Panc1 (cell line): ENCODE measurements at regions not wholly inside any gene's neighbourhood (a gene's known extent, or its start where the extent isn't known, plus 50 kb on each side); places are given as distances from the start of the nearest gene placed in this dataset.

Experiments
- ATAC-seq: fragments of 200-7000 bp; cut with Tn5 transposase; 2 replicates; pipeline ENCODE4 v1.9.1; 2020; ENCODE audit warnings: mild to moderate bottlenecking, moderate library complexity
- BruUV-seq: library from RNA; stranded (reverse); fragments of 400-500 nt; replicated peaks from 2 replicates; lab custom pipeline; 2021; lab: Mats Ljungman, UMichigan
- CTCF ChIA-PET: fragments of 300-600 bp; sonication (Branson Sonifier 250); formaldehyde crosslinking; loops from one replicate; lab custom pipeline; 2022; ENCODE audit warnings: antibody characterized with exemption; lab: Charles Lee
- POLR2A ChIA-PET: fragments of 300-600 bp; sonication (Branson Sonifier 250); formaldehyde crosslinking; loops from one replicate; lab custom pipeline; 2022; ENCODE audit warnings: antibody characterized with exemption; lab: Charles Lee
- DNase-seq: peaks from one replicate; pipeline ENCODE4 v3.0.0-alpha.2; 2010; ENCODE audit warnings: low read depth, low spot score
- H3K27ac ChIP-seq: 2 replicates; pipeline ENCODE4 v1.5.1; 2011; ENCODE audit warnings: mild to moderate bottlenecking, low read length, inconsistent platforms
- H3K27me3 ChIP-seq: fragments of 200-500 bp; sonication (Bioruptor generic); 2 replicates; pipeline ENCODE4 v1.6.0; 2014; ENCODE audit warnings: low read length, inconsistent platforms; ENCODE audit not compliant: control insufficient read depth, insufficient read depth
- H3K36me3 ChIP-seq: fragments of 200-500 bp; sonication (Bioruptor generic); 2 replicates; pipeline ENCODE4 v1.5.1; 2014; ENCODE audit warnings: inconsistent platforms, mild to moderate bottlenecking, low read length, moderate library complexity; ENCODE audit not compliant: control insufficient read depth, insufficient read depth
- H3K4me1 ChIP-seq: 2 replicates; pipeline ENCODE4 v1.5.1; 2011; ENCODE audit warnings: inconsistent platforms, mild to moderate bottlenecking, low read length, moderate library complexity; ENCODE audit not compliant: control insufficient read depth, insufficient read depth
- H3K4me3 ChIP-seq, 2 experiments: 2 replicates each; pipeline ENCODE4 v1.5.1; 2011 to 2012; ENCODE audit warnings: low read depth in 2 of 2, low read length in 2 of 2, mild to moderate bottlenecking in 2 of 2, inconsistent platforms in 1 of 2, moderate library complexity in 1 of 2
- H3K9me3 ChIP-seq: fragments of 200-500 bp; sonication (Bioruptor generic); 2 replicates; pipeline ENCODE4 v1.5.1; 2014; ENCODE audit warnings: low read depth, mild to moderate bottlenecking, inconsistent platforms, low read length, moderate library complexity; ENCODE audit not compliant: control insufficient read depth, insufficient read depth
- CTCF ChIP-seq: fragments of 450-650 bp; IDR thresholded peaks from 2 replicates; pipeline ENCODE4 v1.5.1; 2017; ENCODE audit warnings: mild to moderate bottlenecking
- POLR2AphosphoS5 ChIP-seq: IDR thresholded peaks from 2 replicates; pipeline ENCODE4 v1.6.1; 2012; ENCODE audit warnings: mild to moderate bottlenecking, low read depth, low read length, moderate library complexity
- REST ChIP-seq, 2 experiments: IDR thresholded peaks; 2 replicates each; pipeline ENCODE4 v1.6.1; 2011 to 2012; ENCODE audit warnings: low read depth in 2 of 2, control low read depth in 1 of 2, low read length in 1 of 2, mild to moderate bottlenecking in 1 of 2, moderate library complexity in 1 of 2; ENCODE audit not compliant: insufficient read depth in 1 of 2
- SIN3A ChIP-seq: IDR thresholded peaks from 2 replicates; pipeline ENCODE4 v1.6.1; 2012; ENCODE audit warnings: low read depth, mild to moderate bottlenecking, low read length, moderate library complexity, borderline replicate concordance; ENCODE audit not compliant: insufficient read depth
- TCF7L2 ChIP-seq: IDR thresholded peaks from 2 replicates; pipeline ENCODE4 v1.6.1; 2011; ENCODE audit warnings: mild to moderate bottlenecking, low read depth, low read length, inconsistent platforms
- in situ Hi-C: cut with HindIII; loops from 2 replicates; pipeline ENCODE4 v1.10.0; 2016; ENCODE audit warnings: low sequenced_read_pairs, low pct_unique_long_range_greater_than_20kb
- intact Hi-C: fragments of 100-400 bp; cut with micrococcal nuclease; formaldehyde crosslinking; loops from one replicate; pipeline ENCODE4 v1.10.0; 2022; ENCODE audit not compliant: unreplicated experiment

GRCh38 chr13:107548338-107548737 is 667.0 kb downstream of the LIG4 start:
- POLR2A ChIA-PET: no interaction called here

GRCh38 chr13:107545946-107546502 is 669.3 kb downstream of the LIG4 start:
- no peak for ATAC-seq
- Histone ChIP-seq H3K27me3 (no peaks in the 10 kb centered on the region), H3K27ac (no peak overlapping the region), H3K36me3 (no peaks in the 10 kb centered on the region), H3K9me3 (no peaks in the 10 kb centered on the region), H3K4me3 (no peak overlapping the region), H3K4me1 (no peaks in the 10 kb centered on the region)
- no TSS peak for BruUV-seq
- CTCF ChIA-PET: no interaction called here
- intact Hi-C loops: no loop called here
- in situ Hi-C loops: no loop called here
- POLR2A ChIA-PET: no interaction called here
- no peak for DNase-seq
- TF ChIP-seq CTCF: no peak
- no peak for TF ChIP-seq POLR2AphosphoS5
- no peak for TF ChIP-seq REST (IDR thresholded peaks at IDR 0.05; ENCODE audit: insufficient read depth in 1 of 2, low read depth in 2 of 2, low read length in 1 of 2)
- TF ChIP-seq SIN3A: no peak
- TF ChIP-seq TCF7L2: no peak

More at GRCh38 chr13:107548338-107548737, 667.0 kb downstream of the LIG4 start:
- intact Hi-C loops: no loop called here
- BruUV-seq: no TSS peak
- ATAC-seq (no peak), DNase-seq (no peak)
- Histone ChIP-seq H3K4me3 (no peak overlapping the region), H3K36me3 (no peaks in the 10 kb centered on the region), H3K27ac (no peak overlapping the region), H3K9me3 (no peaks in the 10 kb centered on the region), H3K27me3 (no peaks in the 10 kb centered on the region), H3K4me1 (no peaks in the 10 kb centered on the region)
- CTCF ChIA-PET: no interaction called here
- in situ Hi-C loops: no loop called here
- TF ChIP-seq POLR2AphosphoS5 (no peak), CTCF (no peak), REST (IDR thresholded peaks at IDR 0.05; ENCODE audit: insufficient read depth in 1 of 2, low read depth in 2 of 2, low read length in 1 of 2) (no peak), TCF7L2 (no peak), SIN3A (no peak)
